SK-N-SH (cell line): ENCODE measurements at regions not wholly inside any gene's neighbourhood (a gene's known extent, or its start where the extent isn't known, plus 50 kb on each side); places are given as distances from the start of the nearest gene placed in this dataset.
A peak's percentile ranks its signal among the peaks of the same experiment; 100 is the strongest.

Experiments
- CTCF ChIA-PET: fragments of 300-600, 350-600 bp; formaldehyde crosslinking; extraction: SDS; loops from one replicate; lab custom pipeline; 2021; lab: Yijun Ruan, JAX
- POLR2A ChIA-PET: fragments of 350-600 bp; sonication (Branson Sonifier 250); formaldehyde crosslinking; extraction: SDS; loops from one replicate; lab custom pipeline; 2020; ENCODE audit warnings: antibody characterized with exemption, inconsistent platforms; lab: Yijun Ruan, JAX
- DNase-seq: peaks from one replicate; pipeline ENCODE4 v3.0.0; 2012
- H2AFZ ChIP-seq: fragments of 200-600 bp; sonication (generic); 2 replicates; pipeline ENCODE4 v1.8.1; 2016; ENCODE audit warnings: antibody characterized with exemption, mild to moderate bottlenecking, low read depth
- H3F3A ChIP-seq: fragments of 200-600 bp; sonication (generic); replicated peaks from 2 replicates; pipeline ENCODE3; 2016; ENCODE audit warnings: antibody characterized with exemption, mild to moderate bottlenecking; ENCODE audit not compliant: insufficient read depth
- H3K27ac ChIP-seq, 2 experiments: fragments of 200-500 bp in 1 of 2; fragments of 200-600 bp in 1 of 2; sonication (Bioruptor generic) in 1 of 2; sonication (generic), shearing (Covaris generic) in 1 of 2; 2 replicates each; pipeline versions ENCODE4 v1.5.1 to v1.6.1; 2014 to 2016; ENCODE audit warnings: low read depth in 2 of 2, inconsistent platforms in 1 of 2, low read length in 1 of 2, mild to moderate bottlenecking in 1 of 2, mixed read lengths in 1 of 2
- H3K27me3 ChIP-seq: fragments of 200-600 bp; sonication (generic), shearing (Covaris generic); 2 replicates; pipeline ENCODE4 v1.6.1; 2016; ENCODE audit warnings: mixed run types; ENCODE audit not compliant: insufficient read depth
- H3K36me3 ChIP-seq, 2 experiments: fragments of 200-500 bp in 1 of 2; fragments of 200-600 bp in 1 of 2; sonication (Bioruptor generic) in 1 of 2; sonication (generic) in 1 of 2; replicated peaks in 1 of 2; 2 replicates each; pipeline versions ENCODE3 to v1.5.1; 2014 to 2016; ENCODE audit warnings: low read length in 1 of 2, mild to moderate bottlenecking in 1 of 2; ENCODE audit not compliant: insufficient read depth in 2 of 2, control insufficient read depth in 1 of 2
- H3K4me1 ChIP-seq, 2 experiments: fragments of 200-500 bp in 1 of 2; fragments of 200-600 bp in 1 of 2; sonication (Bioruptor generic) in 1 of 2; sonication (generic), shearing (Covaris generic) in 1 of 2; 2 replicates each; pipeline versions ENCODE4 v1.5.1 to v1.6.1; 2014 to 2016; ENCODE audit warnings: low read depth in 1 of 2, low read length in 1 of 2, mixed run types in 1 of 2; ENCODE audit not compliant: insufficient read depth in 2 of 2, control insufficient read depth in 1 of 2
- H3K4me2 ChIP-seq: fragments of 200-600 bp; sonication (generic), shearing (Covaris generic); 2 replicates; pipeline ENCODE4 v1.6.1; 2017; ENCODE audit warnings: mixed run types
- H3K4me3 ChIP-seq, 2 experiments: fragments of 200-500 bp in 1 of 2; fragments of 200-600 bp in 1 of 2; sonication (Bioruptor generic) in 1 of 2; sonication (generic), shearing (Covaris generic) in 1 of 2; 2 replicates each; pipeline versions ENCODE4 v1.5.1 to v1.8.1; 2014 to 2016; ENCODE audit warnings: low read depth in 2 of 2, inconsistent platforms in 1 of 2, low read length in 1 of 2, mild to moderate bottlenecking in 1 of 2, mixed read lengths in 1 of 2, moderate library complexity in 1 of 2
- H3K79me2 ChIP-seq: fragments of 200-600 bp; sonication (generic); 2 replicates; pipeline ENCODE4 v1.8.1; 2017; ENCODE audit warnings: mild to moderate bottlenecking; ENCODE audit not compliant: insufficient read depth
- H3K9ac ChIP-seq: fragments of 200-600 bp; sonication (generic); 2 replicates; pipeline ENCODE4 v1.6.1; 2017; ENCODE audit warnings: mixed run types
- H3K9me2 ChIP-seq: fragments of 200-600 bp; sonication (generic); 2 replicates; pipeline ENCODE4 v1.6.1; 2017; ENCODE audit warnings: mixed run types
- H3K9me3 ChIP-seq: fragments of 200-600 bp; sonication (generic); 2 replicates; pipeline ENCODE4 v1.6.1; 2017; ENCODE audit warnings: mixed run types, mild to moderate bottlenecking, moderate library complexity
- H4K20me1 ChIP-seq: fragments of 200-600 bp; sonication (generic); 2 replicates; pipeline ENCODE4 v1.6.1; 2017; ENCODE audit warnings: mild to moderate bottlenecking, mixed run types; ENCODE audit not compliant: insufficient read depth
- CHD2 ChIP-seq: fragments of 150-350 bp; IDR thresholded peaks from 2 replicates; pipeline ENCODE4 v1.6.1; 2018; ENCODE audit warnings: low read length; ENCODE audit not compliant: partially characterized antibody
- EZH2phosphoT487 ChIP-seq: fragments of 200-600 bp; sonication (generic); IDR thresholded peaks from 2 replicates; pipeline ENCODE4 v1.6.1; 2017; ENCODE audit warnings: low read depth, mixed run types, mild to moderate bottlenecking, antibody characterized with exemption, moderate library complexity, borderline replicate concordance
- FOSL2 ChIP-seq: IDR thresholded peaks from 2 replicates; pipeline ENCODE4 v1.4.0; 2012; ENCODE audit warnings: low read depth, mild to moderate bottlenecking, moderate library complexity, borderline replicate concordance
- GABPA ChIP-seq: IDR thresholded peaks from 2 replicates; pipeline ENCODE4 v1.4.0; 2012; ENCODE audit warnings: low read depth, mild to moderate bottlenecking
- GATA2 ChIP-seq: sonication (generic); formaldehyde crosslinking; IDR thresholded peaks from 2 replicates; pipeline ENCODE4 v1.5.0; 2020; ENCODE audit warnings: mild to moderate bottlenecking, missing genetic modification reagents
- MAX ChIP-seq: IDR thresholded peaks from 2 replicates; pipeline ENCODE4 v1.4.0; 2012; ENCODE audit warnings: low read depth
- MEF2A ChIP-seq: IDR thresholded peaks from 2 replicates; pipeline ENCODE4 v1.4.0; 2012; ENCODE audit warnings: low read depth, borderline replicate concordance
- NFIC ChIP-seq: IDR thresholded peaks from 2 replicates; pipeline ENCODE4 v1.4.0; 2012; ENCODE audit warnings: borderline replicate concordance
- NRF1 ChIP-seq: IDR thresholded peaks from 2 replicates; pipeline ENCODE4 v1.6.1; 2012; ENCODE audit warnings: low read depth, mild to moderate bottlenecking, low read length
- PBX3 ChIP-seq: IDR thresholded peaks from 2 replicates; pipeline ENCODE4; 2012
- RCOR1 ChIP-seq: fragments of 150-350 bp; IDR thresholded peaks from 2 replicates; pipeline ENCODE4 v1.6.1; 2017; ENCODE audit warnings: antibody characterized with exemption, low read length
- REST ChIP-seq: IDR thresholded peaks from 2 replicates; pipeline ENCODE4 v1.6.1; 2012; ENCODE audit warnings: mild to moderate bottlenecking, low read depth, low read length, moderate library complexity
- RXRA ChIP-seq: IDR thresholded peaks from 2 replicates; pipeline ENCODE4 v1.4.0; 2012; ENCODE audit warnings: low read depth, mild to moderate bottlenecking, borderline replicate concordance
- TCF12 ChIP-seq: IDR thresholded peaks from 2 replicates; pipeline ENCODE4 v1.4.0; 2012
- USF2 ChIP-seq: fragments of 150-350 bp; IDR thresholded peaks from 2 replicates; pipeline ENCODE4 v1.6.1; 2017; ENCODE audit warnings: antibody characterized with exemption, low read length, low read depth, borderline replicate concordance
- WGBS: methylation state at CpG from one replicate; pipeline ENCODE4 v1.1.6; 2017; ENCODE audit warnings: low lambda C conversion rate; 5-methylcytosine and 5-hydroxymethylcytosine counted together

- Histone ChIP-seq H3K27me3 (no peaks in the 10 kb centered on the region), H3K27ac (no peak overlapping the region), H3F3A (peaks cover 3% of the 10 kb centered on the region), H3K9me2 (no peaks in the 10 kb centered on the region; the same call in 1 of the 2 replicates), H3K4me1 (no peaks in the 10 kb centered on the region; a peak in 1 of 4 replicates), H3K79me2 (no peaks in the 10 kb centered on the region), H3K4me3 (no peak overlapping the region), H3K36me3 (no peaks in the 10 kb centered on the region), H4K20me1 (no peaks in the 10 kb centered on the region), H2AFZ (no peak overlapping the region), H3K4me2 (no peak overlapping the region), H3K9ac (no peak overlapping the region), H3K9me3 (no peaks in the 10 kb centered on the region)
- TF ChIP-seq RXRA (no peak), NRF1 (no peak), REST (no peak), MAX (no peak)
- WGBS = 35% methylated on average over 4 of the region's 4 CpGs
- ChIA-PET POLR2A (no interaction called here), CTCF (no interaction called here)
- DNase-seq = no peak
These were observed 230.1 kb downstream of the POSTN start for GRCh38 chr13:37368501-37368900.

GRCh38 chr13:37366044-37366770 is 232.4 kb downstream of the POSTN start:
- no peaks in the 10 kb centered on the region for H3K9me2 ChIP-seq
- peaks cover 0 to 1% of the 10 kb centered on the region in 2 experiments; a peak in 1 of 4 replicates for H3K4me1 ChIP-seq
- H3K27ac ChIP-seq = peak overlapping the region in 1 of 2 experiments; percentile 18; a peak in 1 of 4 replicates
- H3K27me3 ChIP-seq = no peaks in the 10 kb centered on the region
- peaks cover 7% of the 10 kb centered on the region for H3F3A ChIP-seq
- no peaks in the 10 kb centered on the region for H3K36me3 ChIP-seq
- 21% methylated on average over 5 of the region's 5 CpGs for WGBS
- no peak overlapping the region for H3K4me2 ChIP-seq
- no peak for TF ChIP-seq RCOR1
- no peak for TF ChIP-seq EZH2phosphoT487
- no peak for TF ChIP-seq GABPA
- no peak for TF ChIP-seq TCF12
- TF ChIP-seq CHD2 = no peak
- TF ChIP-seq MEF2A = no peak
- TF ChIP-seq USF2 = no peak
- no peak for TF ChIP-seq PBX3
- TF ChIP-seq NFIC = no peak
- no peak for TF ChIP-seq FOSL2
- TF ChIP-seq GATA2 (CRISPR knock-in tag) = no peak
- TF ChIP-seq, all 33 proteins: peak for 0
- Histone ChIP-seq H3K9me3 (no peaks in the 10 kb centered on the region), H2AFZ (peak overlapping the region; percentile 53; the same call in 1 of the 2 replicates), H3K9ac (no peak overlapping the region), H3K79me2 (no peaks in the 10 kb centered on the region), H4K20me1 (no peaks in the 10 kb centered on the region), H3K4me3 (no peak overlapping the region)
- no peak for DNase-seq
- ChIA-PET POLR2A (no interaction called here), CTCF (interaction anchor here (0.8 kb wide), 1 partner anchor 1336 kb away, joined by 3 read pairs; no protein-coding TSS in a partner anchor)
